ENCODE measurements at regions not wholly inside any gene's neighbourhood (a gene's known extent, or its start where the extent isn't known, plus 50 kb on each side); places are given as distances from the start of the nearest gene placed in this dataset.

DNA sequence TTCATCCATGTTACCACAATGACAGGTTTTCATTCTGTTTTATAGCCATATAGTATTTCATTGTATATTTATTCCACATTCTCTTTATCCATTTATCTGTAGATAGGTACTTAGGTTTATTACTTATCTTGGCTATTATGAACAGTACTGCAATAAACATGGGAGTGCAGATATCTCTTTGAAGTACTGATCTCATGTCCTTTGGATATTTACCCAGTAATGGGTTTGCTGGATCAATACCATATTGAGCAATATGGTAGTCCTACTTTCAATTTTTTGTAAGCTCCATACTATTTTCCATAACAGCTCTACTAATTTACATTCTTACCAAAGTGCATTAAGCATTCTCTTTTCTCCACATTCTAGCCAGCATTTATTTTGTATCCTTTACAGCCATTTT, 235.8 kb upstream of the ALG10 start:
- TF ChIP-seq, protein P1, sequence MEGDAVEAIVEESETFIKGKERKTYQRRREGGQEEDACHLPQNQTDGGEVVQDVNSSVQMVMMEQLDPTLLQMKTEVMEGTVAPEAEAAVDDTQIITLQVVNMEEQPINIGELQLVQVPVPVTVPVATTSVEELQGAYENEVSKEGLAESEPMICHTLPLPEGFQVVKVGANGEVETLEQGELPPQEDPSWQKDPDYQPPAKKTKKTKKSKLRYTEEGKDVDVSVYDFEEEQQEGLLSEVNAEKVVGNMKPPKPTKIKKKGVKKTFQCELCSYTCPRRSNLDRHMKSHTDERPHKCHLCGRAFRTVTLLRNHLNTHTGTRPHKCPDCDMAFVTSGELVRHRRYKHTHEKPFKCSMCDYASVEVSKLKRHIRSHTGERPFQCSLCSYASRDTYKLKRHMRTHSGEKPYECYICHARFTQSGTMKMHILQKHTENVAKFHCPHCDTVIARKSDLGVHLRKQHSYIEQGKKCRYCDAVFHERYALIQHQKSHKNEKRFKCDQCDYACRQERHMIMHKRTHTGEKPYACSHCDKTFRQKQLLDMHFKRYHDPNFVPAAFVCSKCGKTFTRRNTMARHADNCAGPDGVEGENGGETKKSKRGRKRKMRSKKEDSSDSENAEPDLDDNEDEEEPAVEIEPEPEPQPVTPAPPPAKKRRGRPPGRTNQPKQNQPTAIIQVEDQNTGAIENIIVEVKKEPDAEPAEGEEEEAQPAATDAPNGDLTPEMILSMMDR (IDR thresholded peaks at IDR 0.05; ENCODE audit: low read depth, low read length) = no peak
- TF ChIP-seq EZH2phosphoT487 (IDR thresholded peaks at IDR 0.05; ENCODE audit: low read depth) = no peak

Measured in OCI-LY3 (cell line).